SU-DHL-6 (cell line): ENCODE measurements at regions not wholly inside any gene's neighbourhood (a gene's known extent, or its start where the extent isn't known, plus 50 kb on each side); places are given as distances from the start of the nearest gene placed in this dataset.

Experiments
- H2AFZ ChIP-seq: fragments of 200-600 bp; sonication (generic); 2 replicates; pipeline ENCODE4 v1.6.1; 2014; ENCODE audit warnings: low read depth, mild to moderate bottlenecking, moderate library complexity, mixed read lengths, antibody characterized with exemption, low read length; ENCODE audit not compliant: severe bottlenecking
- H3F3A ChIP-seq: fragments of 200-600 bp; shearing (Covaris generic); 2 replicates; pipeline ENCODE4 v1.6.0; 2016; ENCODE audit warnings: antibody characterized with exemption, mild to moderate bottlenecking; ENCODE audit not compliant: insufficient read depth
- H3K27ac ChIP-seq: fragments of 200-600 bp; sonication (generic); 2 replicates; pipeline ENCODE4 v1.5.1; 2016; ENCODE audit warnings: low read depth, mild to moderate bottlenecking, low read length, moderate library complexity, mixed read lengths
- H3K27me3 ChIP-seq: fragments of 200-600 bp; sonication (generic), shearing (Covaris generic); 2 replicates; pipeline ENCODE4 v1.6.0; 2014; ENCODE audit warnings: mild to moderate bottlenecking, low read length
- H3K36me3 ChIP-seq: fragments of 200-600 bp; sonication (generic); 2 replicates; pipeline ENCODE4 v1.6.1; 2014; ENCODE audit warnings: mild to moderate bottlenecking, low read length, mixed read lengths
- H3K4me2 ChIP-seq: fragments of 300-600, 200-600 bp; shearing (Covaris generic), sonication (generic); 2 replicates; pipeline ENCODE4 v1.6.0; 2014; ENCODE audit warnings: low read length, low read depth, mild to moderate bottlenecking; ENCODE audit not compliant: poor library complexity, severe bottlenecking
- H3K4me3 ChIP-seq: fragments of 200-600 bp; sonication (generic); 2 replicates; pipeline ENCODE4 v1.5.1; 2014; ENCODE audit warnings: antibody characterized with exemption, low read length, mild to moderate bottlenecking, mixed read lengths; ENCODE audit not compliant: insufficient read depth, poor library complexity, severe bottlenecking
- H3K79me2 ChIP-seq: fragments of 200-600 bp; sonication (generic); 2 replicates; pipeline ENCODE4 v1.6.1; 2014; ENCODE audit warnings: mild to moderate bottlenecking, low read length, moderate library complexity; ENCODE audit not compliant: insufficient read depth
- H3K9ac ChIP-seq: fragments of 200-600 bp; sonication (generic); 2 replicates; pipeline ENCODE4 v1.7.0; 2014; ENCODE audit warnings: mild to moderate bottlenecking, low read length
- H3K9me2 ChIP-seq: fragments of 200-600 bp; sonication (generic); replicated peaks from 2 replicates; pipeline ENCODE4 v1.6.1; 2014; ENCODE audit warnings: low read length; ENCODE audit not compliant: insufficient read depth
- H3K9me3 ChIP-seq: fragments of 200-600 bp; sonication (generic); 2 replicates; pipeline ENCODE4 v1.6.1; 2014; ENCODE audit warnings: low read length, mixed read lengths; ENCODE audit not compliant: insufficient read depth
- H4K20me1 ChIP-seq: fragments of 200-600 bp; sonication (generic); 2 replicates; pipeline ENCODE4 v1.6.1; 2014; ENCODE audit warnings: low read depth, mild to moderate bottlenecking, antibody characterized with exemption, low read length, moderate library complexity, mixed read lengths
- CTCF ChIP-seq: fragments of 200-600 bp; sonication (generic); IDR thresholded peaks from one replicate; pipeline ENCODE4 v1.5.1; 2017; ENCODE audit warnings: antibody characterized with exemption, mild to moderate bottlenecking, low read length, moderate library complexity; ENCODE audit not compliant: insufficient read depth, poor library complexity, severe bottlenecking
- EZH2phosphoT487 ChIP-seq: fragments of 200-600 bp; sonication (generic), shearing (Covaris generic); conservative IDR thresholded peaks from 2 replicates; pipeline ENCODE4 v1.6.1; 2018; ENCODE audit warnings: mild to moderate bottlenecking, antibody characterized with exemption, low read length, moderate library complexity, mixed read lengths

DNA sequence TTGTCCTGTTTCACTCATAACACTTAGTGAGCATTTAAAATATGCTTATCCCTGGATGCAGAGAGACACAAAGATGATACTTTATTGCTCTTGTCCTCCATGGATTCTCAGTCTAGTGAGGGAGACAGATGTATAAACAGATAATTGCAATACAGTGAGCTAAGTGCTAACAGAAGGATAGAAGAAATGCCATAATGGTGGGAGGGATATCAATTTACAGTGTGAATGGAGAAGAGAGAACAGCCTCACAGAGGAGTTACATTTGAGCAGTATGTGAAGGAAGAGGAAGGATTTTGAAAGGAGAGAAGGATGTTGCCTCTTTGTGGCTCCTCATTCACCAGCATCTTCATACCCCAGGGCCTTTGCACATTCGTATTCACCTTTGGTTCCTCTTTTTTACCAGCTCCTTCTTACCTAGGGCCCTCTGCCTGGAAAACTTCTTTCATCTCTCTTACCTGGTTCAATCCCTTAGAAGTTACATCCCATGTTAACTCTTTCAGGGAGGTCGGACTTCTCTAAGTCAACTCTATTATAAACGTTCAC, 341.7 kb downstream of the PRL start:
- no peak overlapping the region for H3K4me2 ChIP-seq
- H3K4me3 ChIP-seq, result no peak overlapping the region
- no peaks in the 10 kb centered on the region for H3F3A ChIP-seq
- no peaks in the 10 kb centered on the region for H3K36me3 ChIP-seq
- H2AFZ ChIP-seq, result no peak overlapping the region
- TF ChIP-seq CTCF (no peak), EZH2phosphoT487 (no peak)
- no peaks in the 10 kb centered on the region for H3K79me2 ChIP-seq
- no peak overlapping the region for H3K27ac ChIP-seq
- 0 out of 2 replicates have a peak, but pooled peaks cover 2% of the 10 kb centered on the region for H3K27me3 ChIP-seq
- H3K9me2 ChIP-seq, result no peaks in the 10 kb centered on the region
- no peaks in the 10 kb centered on the region for H4K20me1 ChIP-seq
- H3K9ac ChIP-seq, result no peak overlapping the region
- no peaks in the 10 kb centered on the region for H3K9me3 ChIP-seq

DNA sequence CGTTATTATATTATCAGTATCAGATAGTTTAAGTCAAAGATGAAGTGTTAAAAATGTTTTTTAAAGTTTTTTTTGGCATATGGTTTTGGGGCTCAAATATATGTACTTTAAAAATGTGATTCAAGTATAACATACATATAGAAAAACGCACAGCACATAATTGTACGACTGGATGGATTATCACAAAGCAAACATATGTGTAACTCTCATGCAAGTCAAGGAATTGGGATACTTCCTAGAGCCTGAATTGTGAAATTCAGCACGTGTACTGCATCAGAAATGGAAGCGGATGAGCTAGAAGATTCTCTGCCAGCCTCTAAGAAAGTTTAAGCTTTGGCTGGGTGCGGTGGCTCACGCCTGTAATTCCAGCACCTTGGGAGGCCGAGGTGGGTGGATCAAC, 340.9 kb downstream of the PRL start:
- H2AFZ ChIP-seq, result no peak overlapping the region
- H3F3A ChIP-seq, result no peaks in the 10 kb centered on the region
- H3K4me2 ChIP-seq, result no peak overlapping the region
- no peaks in the 10 kb centered on the region for H3K36me3 ChIP-seq
- no peak overlapping the region for H3K9ac ChIP-seq
- no peaks in the 10 kb centered on the region for H3K9me2 ChIP-seq
- no peak overlapping the region for H3K4me3 ChIP-seq
- no peak overlapping the region for H3K27ac ChIP-seq
- H3K9me3 ChIP-seq, result no peaks in the 10 kb centered on the region
- TF ChIP-seq CTCF, result no peak
- TF ChIP-seq EZH2phosphoT487, result no peak
- no peaks in the 10 kb centered on the region for H3K79me2 ChIP-seq
- 0 out of 2 replicates have a peak, but pooled peaks cover 2% of the 10 kb centered on the region for H3K27me3 ChIP-seq
- H4K20me1 ChIP-seq, result no peaks in the 10 kb centered on the region

- H3F3A ChIP-seq, result no peaks in the 10 kb centered on the region
- H3K9ac ChIP-seq, result no peak overlapping the region
- no peak overlapping the region for H2AFZ ChIP-seq
- no peaks in the 10 kb centered on the region for H3K36me3 ChIP-seq
- no peaks in the 10 kb centered on the region for H3K79me2 ChIP-seq
- no peaks in the 10 kb centered on the region for H4K20me1 ChIP-seq
- no peaks in the 10 kb centered on the region for H3K9me3 ChIP-seq
- TF ChIP-seq CTCF (no peak), EZH2phosphoT487 (no peak)
- H3K27ac ChIP-seq, result no peak overlapping the region
- 0 out of 2 replicates have a peak, but pooled peaks cover 2% of the 10 kb centered on the region for H3K27me3 ChIP-seq
- no peak overlapping the region for H3K4me2 ChIP-seq
- no peaks in the 10 kb centered on the region for H3K9me2 ChIP-seq
- H3K4me3 ChIP-seq, result no peak overlapping the region
These were observed 338.4 kb downstream of the PRL start for GRCh38 chr6:21958428-21958827.
